ENCODE measurements at regions not wholly inside any gene's neighbourhood (a gene's known extent, or its start where the extent isn't known, plus 50 kb on each side); places are given as distances from the start of the nearest gene placed in this dataset.

- Histone ChIP-seq H3K4me1 (no peaks in the 10 kb centered on the region), H3K9me3 (no peaks in the 10 kb centered on the region), H3K4me3 (ENCODE audit: low read depth, low read length) (no peak overlapping the region), H3K27me3 (replicated peaks; ENCODE audit: control insufficient read depth, insufficient read depth, low read length) (no peaks in the 10 kb centered on the region), H3K36me3 (ENCODE audit: control insufficient read depth, insufficient read depth, low read length) (no peaks in the 10 kb centered on the region)
- intact Hi-C loops (cut with micrococcal nuclease; ENCODE audit: unreplicated experiment), result loop anchor here (5.0 kb wide), 1 partner anchor 118 kb away; no protein-coding TSS in a partner anchor
- BruUV-seq (replicated peaks), result no TSS peak
- H3K36me3 Mint-ChIP-seq (ENCODE audit: insufficient read depth, unreplicated experiment), result no peaks in the 10 kb centered on the region
- no peak for DNase-seq
- peaks cover 6% of the 10 kb centered on the region for H3K4me1 Mint-ChIP-seq (ENCODE audit: low read depth, unreplicated experiment)
- H3K9me3 Mint-ChIP-seq (ENCODE audit: unreplicated experiment), result no peaks in the 10 kb centered on the region
- H3K4me3 Mint-ChIP-seq (ENCODE audit: unreplicated experiment), result no peak overlapping the region
- H3K27ac Mint-ChIP-seq (ENCODE audit: unreplicated experiment), result no peak overlapping the region
- H3K27me3 Mint-ChIP-seq (ENCODE audit: insufficient read depth, unreplicated experiment), result no peaks in the 10 kb centered on the region
- ChIA-PET CTCF (interaction anchor here (1.1 kb wide), 1 partner anchor 296 kb away, joined by 3 read pairs; no protein-coding TSS in a partner anchor), POLR2A (no interaction called here)
- TF ChIP-seq, protein P1, sequence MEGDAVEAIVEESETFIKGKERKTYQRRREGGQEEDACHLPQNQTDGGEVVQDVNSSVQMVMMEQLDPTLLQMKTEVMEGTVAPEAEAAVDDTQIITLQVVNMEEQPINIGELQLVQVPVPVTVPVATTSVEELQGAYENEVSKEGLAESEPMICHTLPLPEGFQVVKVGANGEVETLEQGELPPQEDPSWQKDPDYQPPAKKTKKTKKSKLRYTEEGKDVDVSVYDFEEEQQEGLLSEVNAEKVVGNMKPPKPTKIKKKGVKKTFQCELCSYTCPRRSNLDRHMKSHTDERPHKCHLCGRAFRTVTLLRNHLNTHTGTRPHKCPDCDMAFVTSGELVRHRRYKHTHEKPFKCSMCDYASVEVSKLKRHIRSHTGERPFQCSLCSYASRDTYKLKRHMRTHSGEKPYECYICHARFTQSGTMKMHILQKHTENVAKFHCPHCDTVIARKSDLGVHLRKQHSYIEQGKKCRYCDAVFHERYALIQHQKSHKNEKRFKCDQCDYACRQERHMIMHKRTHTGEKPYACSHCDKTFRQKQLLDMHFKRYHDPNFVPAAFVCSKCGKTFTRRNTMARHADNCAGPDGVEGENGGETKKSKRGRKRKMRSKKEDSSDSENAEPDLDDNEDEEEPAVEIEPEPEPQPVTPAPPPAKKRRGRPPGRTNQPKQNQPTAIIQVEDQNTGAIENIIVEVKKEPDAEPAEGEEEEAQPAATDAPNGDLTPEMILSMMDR (IDR thresholded peaks at IDR 0.05; ENCODE audit: insufficient read depth in 1 of 2, low read depth in 1 of 2, low read length in 1 of 2, severe bottlenecking in 1 of 2, unreplicated experiment in 1 of 2), result no peak
These were observed 90.6 kb upstream of the EFEMP1 start for GRCh38 chr2:56014046-56014730.

- POLR2A ChIA-PET, result no interaction called here
- Mint-ChIP-seq H3K36me3 (ENCODE audit: insufficient read depth, unreplicated experiment) (no peaks in the 10 kb centered on the region), H3K4me3 (ENCODE audit: unreplicated experiment) (no peak overlapping the region), H3K27ac (ENCODE audit: unreplicated experiment) (no peak overlapping the region), H3K27me3 (ENCODE audit: insufficient read depth, unreplicated experiment) (no peaks in the 10 kb centered on the region), H3K9me3 (ENCODE audit: unreplicated experiment) (no peaks in the 10 kb centered on the region), H3K4me1 (ENCODE audit: low read depth, unreplicated experiment) (peaks cover 6% of the 10 kb centered on the region)
- Histone ChIP-seq H3K4me1 (no peaks in the 10 kb centered on the region), H3K4me3 (ENCODE audit: low read depth, low read length) (no peak overlapping the region), H3K27me3 (replicated peaks; ENCODE audit: control insufficient read depth, insufficient read depth, low read length) (no peaks in the 10 kb centered on the region), H3K9me3 (no peaks in the 10 kb centered on the region), H3K36me3 (ENCODE audit: control insufficient read depth, insufficient read depth, low read length) (no peaks in the 10 kb centered on the region)
- CTCF ChIA-PET, result no interaction called here
- TF ChIP-seq, protein P1 (IDR thresholded peaks at IDR 0.05; ENCODE audit: insufficient read depth in 1 of 2, low read depth in 1 of 2, low read length in 1 of 2, severe bottlenecking in 1 of 2, unreplicated experiment in 1 of 2), result no peak
- no peak for DNase-seq
- no TSS peak for BruUV-seq (replicated peaks)
- intact Hi-C loops (cut with micrococcal nuclease; ENCODE audit: unreplicated experiment), result no loop called here
These were observed 92.1 kb upstream of the EFEMP1 start for GRCh38 chr2:56015711-56016115.

DNA sequence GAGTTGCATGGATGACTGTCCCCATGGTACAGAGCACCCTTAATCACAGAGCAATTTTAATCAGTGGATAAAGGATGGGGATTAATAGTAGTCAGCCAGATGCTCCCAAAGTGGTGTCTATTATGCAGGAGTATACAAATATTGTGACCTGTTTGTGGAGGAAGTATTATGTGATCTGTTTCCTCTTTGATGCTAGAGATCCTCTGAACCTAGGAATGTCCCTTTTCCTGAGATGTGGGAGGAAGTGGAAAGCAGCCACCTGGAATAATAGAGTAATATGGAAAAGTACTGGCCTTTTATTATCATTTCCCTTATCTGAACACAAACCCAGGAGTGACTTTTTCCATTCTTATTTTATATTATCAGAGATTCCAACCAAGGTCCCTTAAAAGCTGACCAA, 94.2 kb upstream of the EFEMP1 start:
- H3K4me3 ChIP-seq (ENCODE audit: low read depth, low read length), result no peak overlapping the region
- H3K4me3 Mint-ChIP-seq (ENCODE audit: unreplicated experiment), result no peak overlapping the region
- H3K27me3 Mint-ChIP-seq (ENCODE audit: insufficient read depth, unreplicated experiment), result no peaks in the 10 kb centered on the region
- no peak overlapping the region for H3K27ac Mint-ChIP-seq (ENCODE audit: unreplicated experiment)
- H3K27me3 ChIP-seq (replicated peaks; ENCODE audit: control insufficient read depth, insufficient read depth, low read length), result no peaks in the 10 kb centered on the region
- no peak for DNase-seq
- H3K4me1 ChIP-seq, result no peaks in the 10 kb centered on the region
- no peaks in the 10 kb centered on the region for H3K4me1 Mint-ChIP-seq (ENCODE audit: low read depth, unreplicated experiment)
- TF ChIP-seq, protein P1 (IDR thresholded peaks at IDR 0.05; ENCODE audit: insufficient read depth in 1 of 2, low read depth in 1 of 2, low read length in 1 of 2, severe bottlenecking in 1 of 2, unreplicated experiment in 1 of 2), result no peak
- ChIA-PET CTCF (no interaction called here), POLR2A (no interaction called here)
- H3K36me3 Mint-ChIP-seq (ENCODE audit: insufficient read depth, unreplicated experiment), result no peaks in the 10 kb centered on the region
- H3K9me3 ChIP-seq, result no peaks in the 10 kb centered on the region
- BruUV-seq (replicated peaks), result no TSS peak
- no peaks in the 10 kb centered on the region for H3K9me3 Mint-ChIP-seq (ENCODE audit: unreplicated experiment)
- intact Hi-C loops (cut with micrococcal nuclease; ENCODE audit: unreplicated experiment), result no loop called here
- H3K36me3 ChIP-seq (ENCODE audit: control insufficient read depth, insufficient read depth, low read length), result no peaks in the 10 kb centered on the region
